ENCODE measurements at regions not wholly inside any gene's neighbourhood (a gene's known extent, or its start where the extent isn't known, plus 50 kb on each side); places are given as distances from the start of the nearest gene placed in this dataset.

GRCh38 chr2:128996078-128996477 lies 677.4 kb upstream of the HS6ST1 start:
- no peak overlapping the region for H3K27ac ChIP-seq (ENCODE audit: low read depth, low read length, poor library complexity, severe bottlenecking)
- POLR2A ChIA-PET (ENCODE audit: low non-redundant PET), result no interaction called here
- H3K36me3 ChIP-seq (ENCODE audit: insufficient read depth, low read length, poor library complexity, severe bottlenecking), result no peaks in the 10 kb centered on the region
- TF ChIP-seq EZH2 (IDR thresholded peaks at IDR 0.05; ENCODE audit: borderline replicate concordance, low read depth, low read length, poor library complexity, severe bottlenecking), result no peak
- no peak for TF ChIP-seq CTCF (conservative IDR thresholded peaks at IDR 0.05; ENCODE audit: low read depth, low read length)
- no peaks in the 10 kb centered on the region for H3K4me1 ChIP-seq (ENCODE audit: insufficient read depth, low read length, poor library complexity, severe bottlenecking)
- intact Hi-C loops (cut with micrococcal nuclease; ENCODE audit: unreplicated experiment), result no loop called here
- no peaks in the 10 kb centered on the region for H3K9me3 ChIP-seq (ENCODE audit: low read depth, low read length, poor library complexity, severe bottlenecking)
- peaks cover 24% of the 10 kb centered on the region for H3K27me3 ChIP-seq (replicated peaks; ENCODE audit: insufficient read depth, low read depth, low read length, poor library complexity)
- CTCF ChIA-PET, result no interaction called here
- H3K4me3 ChIP-seq (ENCODE audit: low read depth, low read length, poor library complexity, severe bottlenecking), result no peak overlapping the region
- BruUV-seq (replicated peaks), result no TSS peak
- no peak for DNase-seq (ENCODE audit: low spot score)

- no peaks in the 10 kb centered on the region for H3K9me3 ChIP-seq (ENCODE audit: low read depth, low read length, poor library complexity, severe bottlenecking)
- no peak for TF ChIP-seq EZH2 (IDR thresholded peaks at IDR 0.05; ENCODE audit: borderline replicate concordance, low read depth, low read length, poor library complexity, severe bottlenecking)
- TF ChIP-seq CTCF (conservative IDR thresholded peaks at IDR 0.05; ENCODE audit: low read depth, low read length), result no peak
- H3K4me3 ChIP-seq (ENCODE audit: low read depth, low read length, poor library complexity, severe bottlenecking), result no peak overlapping the region
- DNase-seq (ENCODE audit: low spot score), result no peak
- no peaks in the 10 kb centered on the region for H3K4me1 ChIP-seq (ENCODE audit: insufficient read depth, low read length, poor library complexity, severe bottlenecking)
- CTCF ChIA-PET, result no interaction called here
- intact Hi-C loops (cut with micrococcal nuclease; ENCODE audit: unreplicated experiment), result no loop called here
- POLR2A ChIA-PET (ENCODE audit: low non-redundant PET), result no interaction called here
- BruUV-seq (replicated peaks), result no TSS peak
- no peaks in the 10 kb centered on the region for H3K36me3 ChIP-seq (ENCODE audit: insufficient read depth, low read length, poor library complexity, severe bottlenecking)
- peaks cover 13% of the 10 kb centered on the region for H3K27me3 ChIP-seq (replicated peaks; ENCODE audit: insufficient read depth, low read depth, low read length, poor library complexity)
- H3K27ac ChIP-seq (ENCODE audit: low read depth, low read length, poor library complexity, severe bottlenecking), result no peak overlapping the region
These were observed 678.6 kb upstream of the HS6ST1 start for GRCh38 chr2:128997166-128997866.

- no peaks in the 10 kb centered on the region for H3K9me3 ChIP-seq (ENCODE audit: low read depth, low read length, poor library complexity, severe bottlenecking)
- H3K27ac ChIP-seq (ENCODE audit: low read depth, low read length, poor library complexity, severe bottlenecking), result no peak overlapping the region
- POLR2A ChIA-PET (ENCODE audit: low non-redundant PET), result no interaction called here
- H3K4me1 ChIP-seq (ENCODE audit: insufficient read depth, low read length, poor library complexity, severe bottlenecking), result no peaks in the 10 kb centered on the region
- no peak overlapping the region for H3K4me3 ChIP-seq (ENCODE audit: low read depth, low read length, poor library complexity, severe bottlenecking)
- TF ChIP-seq CTCF (conservative IDR thresholded peaks at IDR 0.05; ENCODE audit: low read depth, low read length), result no peak
- no peak for TF ChIP-seq EZH2 (IDR thresholded peaks at IDR 0.05; ENCODE audit: borderline replicate concordance, low read depth, low read length, poor library complexity, severe bottlenecking)
- CTCF ChIA-PET, result no interaction called here
- intact Hi-C loops (cut with micrococcal nuclease; ENCODE audit: unreplicated experiment), result no loop called here
- no peaks in the 10 kb centered on the region for H3K36me3 ChIP-seq (ENCODE audit: insufficient read depth, low read length, poor library complexity, severe bottlenecking)
- peaks cover 9% of the 10 kb centered on the region for H3K27me3 ChIP-seq (replicated peaks; ENCODE audit: insufficient read depth, low read depth, low read length, poor library complexity)
- BruUV-seq (replicated peaks), result no TSS peak
- no peak for DNase-seq (ENCODE audit: low spot score)
These were observed 683.3 kb upstream of the HS6ST1 start for GRCh38 chr2:129001926-129002325.

Measured in A673 (cell line).